ENCODE measurements at regions not wholly inside any gene's neighbourhood (a gene's known extent, or its start where the extent isn't known, plus 50 kb on each side); places are given as distances from the start of the nearest gene placed in this dataset.

- H3K9me3 Mint-ChIP-seq, result no peaks in the 10 kb centered on the region
- H3K4me1 Mint-ChIP-seq, result no peaks in the 10 kb centered on the region
- no peak overlapping the region for H3K4me3 Mint-ChIP-seq
- ATAC-seq (replicated peaks) (no peak), DNase-seq (no peak)
- H3K27ac Mint-ChIP-seq, result no peak overlapping the region
- H3K36me3 Mint-ChIP-seq, result no peaks in the 10 kb centered on the region
- no peaks in the 10 kb centered on the region for H3K27me3 Mint-ChIP-seq
Measured at GRCh38 chr6:93105907-93106306, 313.5 kb downstream of the EPHA7 start.

GRCh38 chr6:93105017-93105416 is 314.3 kb downstream of the EPHA7 start:
- H3K27ac Mint-ChIP-seq, result no peak overlapping the region
- no peak for DNase-seq
- H3K4me1 Mint-ChIP-seq, result no peaks in the 10 kb centered on the region
- no peak overlapping the region for H3K4me3 Mint-ChIP-seq
- no peak for ATAC-seq (replicated peaks)
- H3K36me3 Mint-ChIP-seq, result no peaks in the 10 kb centered on the region
- H3K27me3 Mint-ChIP-seq, result no peaks in the 10 kb centered on the region
- no peaks in the 10 kb centered on the region for H3K9me3 Mint-ChIP-seq

- Mint-ChIP-seq H3K27ac (no peak overlapping the region), H3K36me3 (no peaks in the 10 kb centered on the region), H3K4me3 (no peak overlapping the region), H3K27me3 (no peaks in the 10 kb centered on the region), H3K4me1 (no peaks in the 10 kb centered on the region), H3K9me3 (no peaks in the 10 kb centered on the region)
- no peak for ATAC-seq (replicated peaks)
- no peak for DNase-seq
Measured at GRCh38 chr6:93104195-93104817, 315.1 kb downstream of the EPHA7 start.

- H3K27ac Mint-ChIP-seq, result no peak overlapping the region
- ATAC-seq (replicated peaks) (no peak), DNase-seq (no peak)
- no peaks in the 10 kb centered on the region for H3K4me1 Mint-ChIP-seq
- H3K4me3 Mint-ChIP-seq, result no peak overlapping the region
- no peaks in the 10 kb centered on the region for H3K36me3 Mint-ChIP-seq
- H3K9me3 Mint-ChIP-seq, result no peaks in the 10 kb centered on the region
- H3K27me3 Mint-ChIP-seq, result no peaks in the 10 kb centered on the region
Measured at GRCh38 chr6:93088621-93089501, 330.5 kb downstream of the EPHA7 start.

- H3K36me3 Mint-ChIP-seq, result no peaks in the 10 kb centered on the region
- no peak for ATAC-seq (replicated peaks)
- no peaks in the 10 kb centered on the region for H3K9me3 Mint-ChIP-seq
- no peaks in the 10 kb centered on the region for H3K4me1 Mint-ChIP-seq
- no peak for DNase-seq
- no peak overlapping the region for H3K4me3 Mint-ChIP-seq
- H3K27me3 Mint-ChIP-seq, result no peaks in the 10 kb centered on the region
- H3K27ac Mint-ChIP-seq, result no peak overlapping the region
Measured at GRCh38 chr6:93087606-93088005, 331.8 kb downstream of the EPHA7 start.

GRCh38 chr6:93086351-93086750 is 333.0 kb downstream of the EPHA7 start:
- Mint-ChIP-seq H3K4me3 (no peak overlapping the region), H3K4me1 (no peaks in the 10 kb centered on the region), H3K9me3 (no peaks in the 10 kb centered on the region), H3K27ac (no peak overlapping the region), H3K36me3 (no peaks in the 10 kb centered on the region), H3K27me3 (no peaks in the 10 kb centered on the region)
- no peak for DNase-seq
- no peak for ATAC-seq (replicated peaks)

GRCh38 chr6:93083337-93084230 is 335.8 kb downstream of the EPHA7 start:
- H3K36me3 Mint-ChIP-seq, result no peaks in the 10 kb centered on the region
- no peaks in the 10 kb centered on the region for H3K9me3 Mint-ChIP-seq
- no peak overlapping the region for H3K4me3 Mint-ChIP-seq
- ATAC-seq (replicated peaks) (no peak), DNase-seq (no peak)
- H3K27me3 Mint-ChIP-seq, result no peaks in the 10 kb centered on the region
- H3K27ac Mint-ChIP-seq, result no peak overlapping the region
- H3K4me1 Mint-ChIP-seq, result no peaks in the 10 kb centered on the region

- no peak for ATAC-seq (replicated peaks)
- DNase-seq, result no peak
- H3K9me3 Mint-ChIP-seq, result no peaks in the 10 kb centered on the region
- H3K4me1 Mint-ChIP-seq, result no peaks in the 10 kb centered on the region
- H3K36me3 Mint-ChIP-seq, result no peaks in the 10 kb centered on the region
- H3K27me3 Mint-ChIP-seq, result no peaks in the 10 kb centered on the region
- no peak overlapping the region for H3K27ac Mint-ChIP-seq
- H3K4me3 Mint-ChIP-seq, result no peak overlapping the region
Measured at GRCh38 chr6:93081901-93082300, 337.5 kb downstream of the EPHA7 start.

- DNase-seq (no peak), ATAC-seq (replicated peaks) (no peak)
- Mint-ChIP-seq H3K9me3 (no peaks in the 10 kb centered on the region), H3K36me3 (no peaks in the 10 kb centered on the region), H3K27me3 (no peaks in the 10 kb centered on the region), H3K27ac (no peak overlapping the region), H3K4me3 (no peak overlapping the region), H3K4me1 (no peaks in the 10 kb centered on the region)
Measured at GRCh38 chr6:93079061-93079460, 340.3 kb downstream of the EPHA7 start.

- Mint-ChIP-seq H3K27me3 (no peaks in the 10 kb centered on the region), H3K36me3 (no peaks in the 10 kb centered on the region), H3K27ac (no peak overlapping the region), H3K4me3 (no peak overlapping the region), H3K9me3 (peaks cover 0 to 4% of the 10 kb centered on the region in 2 donors), H3K4me1 (no peaks in the 10 kb centered on the region)
- no peak for DNase-seq
- no peak for ATAC-seq (replicated peaks)
Measured at GRCh38 chr6:93073811-93074210, 345.5 kb downstream of the EPHA7 start.

GRCh38 chr6:93069856-93070255 is 349.5 kb downstream of the EPHA7 start:
- H3K27me3 Mint-ChIP-seq, result no peaks in the 10 kb centered on the region
- ATAC-seq (replicated peaks) (no peak), DNase-seq (no peak)
- no peaks in the 10 kb centered on the region for H3K4me1 Mint-ChIP-seq
- H3K27ac Mint-ChIP-seq, result no peak overlapping the region
- H3K4me3 Mint-ChIP-seq, result no peak overlapping the region
- peaks cover 0 to 4% of the 10 kb centered on the region in 2 donors for H3K9me3 Mint-ChIP-seq
- no peaks in the 10 kb centered on the region for H3K36me3 Mint-ChIP-seq

- Mint-ChIP-seq H3K9me3 (peaks cover 0 to 5% of the 10 kb centered on the region in 2 donors), H3K36me3 (no peaks in the 10 kb centered on the region), H3K4me3 (no peak overlapping the region), H3K27ac (no peak overlapping the region), H3K4me1 (no peaks in the 10 kb centered on the region), H3K27me3 (no peaks in the 10 kb centered on the region)
- no peak for ATAC-seq (replicated peaks)
- no peak for DNase-seq
Measured at GRCh38 chr6:93059911-93060310, 359.4 kb downstream of the EPHA7 start.

- ATAC-seq (replicated peaks) (no peak), DNase-seq (no peak)
- Mint-ChIP-seq H3K9me3 (peaks cover 9 to 11% of the 10 kb centered on the region in 2 donors), H3K4me3 (no peak overlapping the region), H3K4me1 (no peaks in the 10 kb centered on the region), H3K27me3 (no peaks in the 10 kb centered on the region), H3K27ac (no peak overlapping the region), H3K36me3 (no peaks in the 10 kb centered on the region)
Measured at GRCh38 chr6:93057584-93057983, 361.8 kb downstream of the EPHA7 start.

GRCh38 chr6:93048381-93048780 is 371.0 kb downstream of the EPHA7 start:
- no peaks in the 10 kb centered on the region for H3K9me3 Mint-ChIP-seq
- ATAC-seq (replicated peaks), result no peak
- no peaks in the 10 kb centered on the region for H3K4me1 Mint-ChIP-seq
- DNase-seq, result no peak
- H3K4me3 Mint-ChIP-seq, result no peak overlapping the region
- H3K36me3 Mint-ChIP-seq, result no peaks in the 10 kb centered on the region
- no peak overlapping the region for H3K27ac Mint-ChIP-seq
- H3K27me3 Mint-ChIP-seq, result no peaks in the 10 kb centered on the region
